Neural cell (in vitro differentiated cells): ENCODE measurements at regions not wholly inside any gene's neighbourhood (a gene's known extent, or its start where the extent isn't known, plus 50 kb on each side); places are given as distances from the start of the nearest gene placed in this dataset.

Experiments
- H2AFZ ChIP-seq: fragments of 200-600, 300-800 bp; sonication (generic), shearing (Covaris generic); 2 replicates; pipeline ENCODE4 v1.6.0; 2014; ENCODE audit warnings: low read depth, mild to moderate bottlenecking, antibody characterized with exemption, low read length, moderate library complexity
- H3F3A ChIP-seq: fragments of 200-600 bp; shearing (Covaris generic); 2 replicates; pipeline ENCODE4 v1.6.1; 2016; ENCODE audit warnings: mild to moderate bottlenecking, moderate library complexity, mixed read lengths, antibody characterized with exemption, low read length; ENCODE audit not compliant: insufficient read depth, poor library complexity, severe bottlenecking
- H3K27ac ChIP-seq: fragments of 200-600, 300-800 bp; sonication (generic), shearing (Covaris generic); 2 replicates; pipeline ENCODE4 v1.5.1; 2014; ENCODE audit warnings: mild to moderate bottlenecking, low read length, moderate library complexity
- H3K27me3 ChIP-seq: fragments of 300-800, 200-600 bp; sonication (generic), shearing (Covaris generic); 2 replicates; pipeline ENCODE4 v1.6.0; 2014; ENCODE audit warnings: mild to moderate bottlenecking, low read depth, low read length, moderate library complexity; ENCODE audit not compliant: insufficient read depth
- H3K36me3 ChIP-seq: fragments of 300-800, 200-600 bp; sonication (generic), shearing (Covaris generic); 2 replicates; pipeline ENCODE4 v1.5.1; 2014; ENCODE audit warnings: mild to moderate bottlenecking, antibody characterized with exemption, low read length, moderate library complexity; ENCODE audit not compliant: insufficient read depth
- H3K4me2 ChIP-seq: fragments of 300-800, 200-600 bp; sonication (generic), shearing (Covaris generic); 2 replicates; pipeline ENCODE4 v1.6.0; 2014; ENCODE audit warnings: mild to moderate bottlenecking, low read length
- H3K4me3 ChIP-seq: fragments of 300-800, 200-600 bp; sonication (generic), shearing (Covaris generic); 2 replicates; pipeline ENCODE4 v1.5.1; 2014; ENCODE audit warnings: mild to moderate bottlenecking, low read length, moderate library complexity
- H3K79me2 ChIP-seq: fragments of 200-600 bp; shearing (Covaris generic); replicated peaks from 2 replicates; pipeline ENCODE4 v1.6.0; 2014; ENCODE audit warnings: mild to moderate bottlenecking, low read length, moderate library complexity; ENCODE audit not compliant: insufficient read depth
- H3K9ac ChIP-seq: fragments of 300-800, 200-600 bp; sonication (generic), shearing (Covaris generic); 2 replicates; pipeline ENCODE4 v1.6.1; 2016; ENCODE audit warnings: mild to moderate bottlenecking, low read length, mixed read lengths
- H3K9me2 ChIP-seq: fragments of 200-600 bp; shearing (Covaris generic); 2 replicates; pipeline ENCODE4 v1.6.1; 2016; ENCODE audit warnings: mild to moderate bottlenecking, low read length, mixed read lengths; ENCODE audit not compliant: insufficient read depth
- H3K9me3 ChIP-seq: fragments of 200-600, 300-800 bp; sonication (generic), shearing (Covaris generic); 2 replicates; pipeline ENCODE4 v1.6.1; 2016; ENCODE audit warnings: mild to moderate bottlenecking, mixed run types, low read length, moderate library complexity, mixed read lengths
- H4K20me1 ChIP-seq: fragments of 200-600 bp; shearing (Covaris generic); 2 replicates; pipeline ENCODE4 v1.6.1; 2016; ENCODE audit warnings: mild to moderate bottlenecking, mixed run types; ENCODE audit not compliant: insufficient read depth
- CTCF ChIP-seq: fragments of 450-650 bp; IDR thresholded peaks from 2 replicates; pipeline ENCODE4 v1.5.1; 2014; ENCODE audit warnings: antibody characterized with exemption, mild to moderate bottlenecking, moderate library complexity; ENCODE audit not compliant: poor library complexity, severe bottlenecking
- EP300 ChIP-seq: fragments of 450-650 bp; conservative IDR thresholded peaks from 2 replicates; pipeline ENCODE4 v1.6.1; 2014; ENCODE audit warnings: antibody characterized with exemption, mild to moderate bottlenecking, moderate library complexity; ENCODE audit not compliant: poor library complexity, severe bottlenecking
- EZH2 ChIP-seq: fragments of 200-600, 300-800 bp; shearing (Covaris generic), sonication (generic); IDR thresholded peaks from 2 replicates; pipeline ENCODE4 v1.6.1; 2014; ENCODE audit warnings: antibody characterized with exemption, low read length, borderline replicate concordance, mild to moderate bottlenecking; ENCODE audit not compliant: insufficient read depth, poor library complexity, severe bottlenecking
- MXI1 ChIP-seq: fragments of 450-650 bp; conservative IDR thresholded peaks from 2 replicates; pipeline ENCODE4 v1.6.1; 2014; ENCODE audit warnings: antibody characterized with exemption, mild to moderate bottlenecking; ENCODE audit not compliant: poor library complexity, severe bottlenecking
- POLR2AphosphoS5 ChIP-seq: IDR thresholded peaks from 2 replicates; pipeline ENCODE4 v1.6.1; 2012
- RAD21 ChIP-seq: fragments of 450-650 bp; conservative IDR thresholded peaks from 2 replicates; pipeline ENCODE4 v1.6.1; 2014; ENCODE audit warnings: antibody characterized with exemption, mild to moderate bottlenecking, moderate library complexity
- REST ChIP-seq: IDR thresholded peaks from 2 replicates; pipeline ENCODE4 v1.6.1; 2012; ENCODE audit warnings: borderline replicate concordance
- SMC3 ChIP-seq: fragments of 450-650 bp; conservative IDR thresholded peaks from 2 replicates; pipeline ENCODE4 v1.6.1; 2014; ENCODE audit warnings: antibody characterized with exemption, mild to moderate bottlenecking, moderate library complexity; ENCODE audit not compliant: poor library complexity
- TAF1 ChIP-seq: IDR thresholded peaks from 2 replicates; pipeline ENCODE4 v1.6.1; 2012; ENCODE audit warnings: low read depth

- Histone ChIP-seq H4K20me1 (no peaks in the 10 kb centered on the region), H3K9me2 (no peaks in the 10 kb centered on the region), H3K27ac (no peak overlapping the region), H3K79me2 (no peaks in the 10 kb centered on the region), H3K9ac (no peak overlapping the region), H2AFZ (no peak overlapping the region), H3K4me3 (no peak overlapping the region), H3K9me3 (no peaks in the 10 kb centered on the region), H3K36me3 (no peaks in the 10 kb centered on the region), H3K27me3 (no peaks in the 10 kb centered on the region), H3F3A (no peaks in the 10 kb centered on the region), H3K4me2 (no peak overlapping the region)
- no peak for TF ChIP-seq TAF1
- TF ChIP-seq RAD21 = no peak
- no peak for TF ChIP-seq REST
- TF ChIP-seq EZH2 = no peak
- no peak for TF ChIP-seq CTCF
- TF ChIP-seq POLR2AphosphoS5 = peak; percentile 11
- TF ChIP-seq MXI1 = no peak
Observed at GRCh38 chr5:145598983-145599382, 236.2 kb downstream of the PRELID2 start.

GRCh38 chr5:145598184-145598583, 237.0 kb downstream of the PRELID2 start:
- H3K9me2 ChIP-seq = no peaks in the 10 kb centered on the region
- H4K20me1 ChIP-seq = no peaks in the 10 kb centered on the region
- H2AFZ ChIP-seq = no peak overlapping the region
- H3K4me2 ChIP-seq = no peak overlapping the region
- no peak overlapping the region for H3K9ac ChIP-seq
- no peak overlapping the region for H3K4me3 ChIP-seq
- no peaks in the 10 kb centered on the region for H3K79me2 ChIP-seq
- H3K27me3 ChIP-seq = no peaks in the 10 kb centered on the region
- H3K9me3 ChIP-seq = no peaks in the 10 kb centered on the region
- no peak overlapping the region for H3K27ac ChIP-seq
- H3F3A ChIP-seq = no peaks in the 10 kb centered on the region
- H3K36me3 ChIP-seq = no peaks in the 10 kb centered on the region
- no peak for TF ChIP-seq SMC3
- TF ChIP-seq REST = no peak
- no peak for TF ChIP-seq TAF1
- TF ChIP-seq MXI1 = no peak
- TF ChIP-seq POLR2AphosphoS5 = no peak
- TF ChIP-seq EP300 = no peak
- TF ChIP-seq EZH2 = no peak
- TF ChIP-seq RAD21 = no peak
- TF ChIP-seq CTCF = no peak
